Fibroblast of mammary gland (primary cell): ENCODE measurements at regions not wholly inside any gene's neighbourhood (a gene's known extent, or its start where the extent isn't known, plus 50 kb on each side); places are given as distances from the start of the nearest gene placed in this dataset.

Experiments
- DNase-seq: peaks from one replicate; pipeline ENCODE4 v3.0.0-alpha.2; 2010; ENCODE audit warnings: low read depth
- H3K4me3 ChIP-seq: 2 replicates; pipeline ENCODE4 v1.5.1; 2011; ENCODE audit warnings: low read depth, mild to moderate bottlenecking, low read length, moderate library complexity; ENCODE audit not compliant: control insufficient read depth
- TF ChIP-seq, protein P1 (sequence below): conservative IDR thresholded peaks from 2 replicates; pipeline ENCODE4 v1.5.1; 2011; ENCODE audit warnings: low read depth, low read length, inconsistent platforms; ENCODE audit not compliant: control insufficient read depth, insufficient read depth

DNA sequence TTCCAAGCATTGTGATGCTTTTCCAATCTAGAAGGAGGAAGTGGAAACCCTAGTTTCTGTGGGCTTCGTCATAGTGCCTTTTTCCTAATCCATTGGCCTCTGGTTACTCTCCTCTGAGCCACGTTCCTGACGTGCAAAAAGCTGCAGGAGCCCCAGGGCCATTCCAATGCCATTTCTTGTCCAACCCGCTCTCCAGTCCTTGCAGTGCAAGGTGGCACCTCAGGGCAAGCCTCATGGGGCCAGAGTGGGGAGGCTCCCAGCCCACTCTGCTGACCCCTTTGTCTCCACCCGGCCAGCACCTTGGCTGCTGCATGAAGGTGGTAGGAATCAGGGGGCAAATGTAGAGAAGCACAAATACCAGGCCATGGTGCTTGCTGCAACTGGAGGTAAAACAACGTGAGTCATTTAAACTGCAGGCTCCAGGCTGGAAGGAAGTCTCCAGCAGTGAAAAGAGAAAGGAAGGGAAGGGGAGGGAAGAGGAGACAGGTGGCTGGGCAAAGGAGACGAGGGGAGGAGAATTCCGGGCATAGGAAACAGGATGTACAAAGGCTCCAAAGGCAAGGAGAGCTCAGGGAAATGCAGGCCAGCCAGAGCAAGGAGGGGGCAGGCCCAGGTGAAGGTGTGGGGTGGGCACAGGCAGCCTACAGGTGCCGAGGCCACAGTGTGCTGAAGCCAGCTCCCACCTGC is 168.2 kb upstream of the TNRC6C start:
- no peak for DNase-seq
- H3K4me3 ChIP-seq, result no peak overlapping the region
- TF ChIP-seq, protein P1, sequence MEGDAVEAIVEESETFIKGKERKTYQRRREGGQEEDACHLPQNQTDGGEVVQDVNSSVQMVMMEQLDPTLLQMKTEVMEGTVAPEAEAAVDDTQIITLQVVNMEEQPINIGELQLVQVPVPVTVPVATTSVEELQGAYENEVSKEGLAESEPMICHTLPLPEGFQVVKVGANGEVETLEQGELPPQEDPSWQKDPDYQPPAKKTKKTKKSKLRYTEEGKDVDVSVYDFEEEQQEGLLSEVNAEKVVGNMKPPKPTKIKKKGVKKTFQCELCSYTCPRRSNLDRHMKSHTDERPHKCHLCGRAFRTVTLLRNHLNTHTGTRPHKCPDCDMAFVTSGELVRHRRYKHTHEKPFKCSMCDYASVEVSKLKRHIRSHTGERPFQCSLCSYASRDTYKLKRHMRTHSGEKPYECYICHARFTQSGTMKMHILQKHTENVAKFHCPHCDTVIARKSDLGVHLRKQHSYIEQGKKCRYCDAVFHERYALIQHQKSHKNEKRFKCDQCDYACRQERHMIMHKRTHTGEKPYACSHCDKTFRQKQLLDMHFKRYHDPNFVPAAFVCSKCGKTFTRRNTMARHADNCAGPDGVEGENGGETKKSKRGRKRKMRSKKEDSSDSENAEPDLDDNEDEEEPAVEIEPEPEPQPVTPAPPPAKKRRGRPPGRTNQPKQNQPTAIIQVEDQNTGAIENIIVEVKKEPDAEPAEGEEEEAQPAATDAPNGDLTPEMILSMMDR, result no peak

DNA sequence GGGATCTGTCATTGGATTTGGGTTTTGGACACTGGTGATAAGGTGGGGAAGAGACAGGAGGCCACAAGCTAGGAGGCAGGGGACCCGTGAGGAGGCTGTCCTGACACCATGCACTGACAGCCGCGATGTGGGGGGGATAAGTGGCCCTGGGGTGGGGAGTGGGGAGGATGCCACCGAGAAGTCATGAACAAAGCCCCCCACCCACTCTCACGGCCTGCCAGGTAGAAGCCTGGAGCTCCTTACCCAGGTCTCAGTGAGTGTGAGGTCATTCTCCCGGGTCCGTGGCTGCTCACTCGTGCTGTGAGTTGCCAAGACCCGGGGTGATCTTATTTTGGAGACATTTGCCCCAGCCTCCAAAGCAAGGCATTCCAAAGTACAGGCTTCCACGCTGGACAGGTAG is 165.9 kb upstream of the TNRC6C start:
- DNase-seq, result no peak
- H3K4me3 ChIP-seq, result no peak overlapping the region
- TF ChIP-seq, protein P1, result no peak

DNA sequence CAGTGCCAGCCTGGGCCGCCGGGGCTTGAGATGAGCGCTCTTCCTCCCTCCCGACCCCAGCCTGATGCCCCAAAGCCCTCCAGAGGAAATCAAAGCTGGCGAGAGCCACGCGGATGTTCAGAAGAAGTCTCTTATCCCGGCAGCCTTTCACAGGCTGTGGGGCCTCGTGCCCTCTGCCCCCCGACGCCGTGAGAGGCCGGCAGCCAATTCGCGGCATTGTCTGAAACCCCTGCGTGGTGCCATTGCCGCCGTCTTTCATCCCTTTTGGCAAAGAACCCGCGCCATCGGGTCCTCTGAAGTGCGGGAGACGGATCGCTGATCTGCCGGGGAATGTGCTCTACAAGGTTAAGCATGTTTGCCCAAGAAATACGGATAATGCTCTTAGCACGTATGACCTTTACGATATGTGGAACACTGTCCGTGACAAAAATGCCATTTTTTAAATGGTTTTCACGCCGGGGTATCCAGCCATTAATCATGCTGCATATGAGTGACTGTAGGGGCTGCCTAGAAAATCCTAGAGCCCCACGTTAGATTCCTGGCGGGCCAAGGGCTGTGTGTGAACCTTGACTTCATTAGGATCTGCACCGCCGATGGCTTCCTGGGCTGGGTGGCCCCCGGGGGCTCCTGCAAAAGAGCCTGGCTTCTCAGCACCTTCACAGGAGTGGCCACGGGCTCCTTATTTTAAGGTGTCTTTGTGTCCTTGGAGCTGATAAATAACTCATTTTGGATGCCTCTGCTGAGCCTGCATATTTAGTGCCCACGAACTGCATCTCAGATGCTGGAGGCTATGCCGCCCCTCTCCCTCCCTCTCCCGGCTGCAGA is 165.1 kb upstream of the TNRC6C start:
- TF ChIP-seq, protein P1, result no peak
- no peak for DNase-seq
- H3K4me3 ChIP-seq, result no peak overlapping the region

DNA sequence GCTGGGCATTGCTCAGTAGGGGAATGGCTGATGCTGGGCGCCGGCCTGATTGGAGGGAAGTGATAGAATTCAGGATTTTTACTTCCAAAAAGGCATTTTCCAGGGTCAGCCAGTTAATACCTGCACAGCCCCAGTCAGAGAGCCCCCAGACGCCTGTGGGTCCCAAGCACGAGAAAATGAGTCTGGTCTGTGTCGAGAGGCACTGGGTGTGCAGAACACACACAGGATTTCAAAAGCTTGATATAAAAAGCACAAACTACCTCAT is 164.6 kb upstream of the TNRC6C start:
- no peak for DNase-seq

DNA sequence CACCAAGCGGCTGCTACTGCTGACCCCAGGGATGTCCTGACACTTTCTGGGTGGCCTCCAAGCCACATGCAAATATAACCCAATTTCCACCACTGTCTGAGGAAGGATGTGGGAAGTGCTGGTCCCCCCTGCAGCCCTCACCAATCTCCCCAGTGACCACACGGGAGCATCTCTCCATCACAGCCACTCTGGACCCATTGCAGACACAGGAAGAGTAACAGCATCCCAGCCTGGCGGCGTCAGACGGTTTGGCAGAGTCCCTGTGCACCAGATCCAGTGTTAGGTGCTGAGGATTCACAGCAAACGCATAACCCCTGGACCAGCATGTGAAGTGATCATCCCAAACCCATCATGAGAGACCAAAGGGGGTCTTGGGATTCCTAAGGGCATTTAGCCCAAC is 163.7 kb upstream of the TNRC6C start:
- DNase-seq, result no peak
- TF ChIP-seq, protein P1, result no peak
- H3K4me3 ChIP-seq, result no peak overlapping the region

More for the DNA sequence above, 164.6 kb upstream of the TNRC6C start:
- no peak overlapping the region for H3K4me3 ChIP-seq
- TF ChIP-seq, protein P1, result no peak

DNA sequence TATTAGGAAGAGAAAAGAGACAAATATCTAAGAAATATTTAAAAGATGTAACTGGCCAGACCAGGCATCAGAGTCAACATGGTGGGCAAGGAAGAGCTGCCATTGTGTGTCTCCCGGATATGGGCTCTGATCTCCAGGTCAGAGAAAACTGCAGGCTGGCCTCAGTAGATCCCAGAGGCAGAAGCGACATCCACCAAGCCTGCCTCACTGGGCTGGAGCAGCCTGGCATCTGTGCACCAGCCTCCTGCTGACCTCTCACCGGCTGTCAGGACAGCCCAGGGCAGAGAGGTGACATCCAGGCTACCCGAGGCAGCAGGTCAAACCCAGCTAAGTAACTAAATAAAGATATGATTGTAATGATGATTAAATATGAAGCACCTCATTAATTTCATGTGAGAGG is 162.8 kb upstream of the TNRC6C start:
- TF ChIP-seq, protein P1, result no peak
- DNase-seq, result no peak
- H3K4me3 ChIP-seq, result no peak overlapping the region
